ENCODE measurements at regions not wholly inside any gene's neighbourhood (a gene's known extent, or its start where the extent isn't known, plus 50 kb on each side); places are given as distances from the start of the nearest gene placed in this dataset.

GRCh38 chr5:89105836-89106235 lies 222.9 kb upstream of the MEF2C start:
- no peak overlapping the region for H3K4me3 ChIP-seq (ENCODE audit: control insufficient read depth, low read depth, low read length)
- TF ChIP-seq, protein P1, sequence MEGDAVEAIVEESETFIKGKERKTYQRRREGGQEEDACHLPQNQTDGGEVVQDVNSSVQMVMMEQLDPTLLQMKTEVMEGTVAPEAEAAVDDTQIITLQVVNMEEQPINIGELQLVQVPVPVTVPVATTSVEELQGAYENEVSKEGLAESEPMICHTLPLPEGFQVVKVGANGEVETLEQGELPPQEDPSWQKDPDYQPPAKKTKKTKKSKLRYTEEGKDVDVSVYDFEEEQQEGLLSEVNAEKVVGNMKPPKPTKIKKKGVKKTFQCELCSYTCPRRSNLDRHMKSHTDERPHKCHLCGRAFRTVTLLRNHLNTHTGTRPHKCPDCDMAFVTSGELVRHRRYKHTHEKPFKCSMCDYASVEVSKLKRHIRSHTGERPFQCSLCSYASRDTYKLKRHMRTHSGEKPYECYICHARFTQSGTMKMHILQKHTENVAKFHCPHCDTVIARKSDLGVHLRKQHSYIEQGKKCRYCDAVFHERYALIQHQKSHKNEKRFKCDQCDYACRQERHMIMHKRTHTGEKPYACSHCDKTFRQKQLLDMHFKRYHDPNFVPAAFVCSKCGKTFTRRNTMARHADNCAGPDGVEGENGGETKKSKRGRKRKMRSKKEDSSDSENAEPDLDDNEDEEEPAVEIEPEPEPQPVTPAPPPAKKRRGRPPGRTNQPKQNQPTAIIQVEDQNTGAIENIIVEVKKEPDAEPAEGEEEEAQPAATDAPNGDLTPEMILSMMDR (IDR thresholded peaks at IDR 0.05; ENCODE audit: control insufficient read depth, insufficient read depth, low read depth, low read length, missing control alignments) = no peak
- DNase-seq (ENCODE audit: low read depth) = no peak

DNA sequence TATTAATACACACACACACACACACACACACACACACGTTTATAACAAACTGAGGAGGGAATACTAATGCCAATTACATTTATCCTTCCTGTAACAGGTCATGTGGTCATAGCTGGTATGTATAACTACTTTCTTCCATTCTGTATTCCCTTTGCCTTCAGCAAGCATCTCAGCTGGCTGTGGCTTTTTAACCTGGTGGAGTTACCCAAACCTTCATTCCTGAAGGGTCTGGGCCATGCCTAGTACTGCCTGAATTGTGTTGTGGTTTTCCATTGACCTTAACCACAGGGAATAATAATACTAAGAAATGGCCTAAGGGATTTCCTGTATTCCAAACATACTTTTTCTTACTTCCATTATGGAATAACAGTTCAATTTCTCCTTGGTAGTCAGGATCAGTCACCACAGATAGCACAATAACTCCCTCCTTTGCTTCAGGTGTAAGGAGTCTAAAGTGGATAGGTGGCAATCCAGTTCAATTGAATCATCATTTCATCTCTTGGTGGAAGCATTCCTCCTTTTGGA lies 222.2 kb upstream of the MEF2C start:
- TF ChIP-seq, protein P1 (IDR thresholded peaks at IDR 0.05; ENCODE audit: control insufficient read depth, insufficient read depth, low read depth, low read length, missing control alignments) = no peak
- DNase-seq (ENCODE audit: low read depth) = no peak
- H3K4me3 ChIP-seq (ENCODE audit: control insufficient read depth, low read depth, low read length) = no peak overlapping the region

GRCh38 chr5:89098199-89098756 lies 215.3 kb upstream of the MEF2C start:
- TF ChIP-seq, protein P1 (IDR thresholded peaks at IDR 0.05; ENCODE audit: control insufficient read depth, insufficient read depth, low read depth, low read length, missing control alignments) = no peak
- no peak overlapping the region for H3K4me3 ChIP-seq (ENCODE audit: control insufficient read depth, low read depth, low read length)

DNA sequence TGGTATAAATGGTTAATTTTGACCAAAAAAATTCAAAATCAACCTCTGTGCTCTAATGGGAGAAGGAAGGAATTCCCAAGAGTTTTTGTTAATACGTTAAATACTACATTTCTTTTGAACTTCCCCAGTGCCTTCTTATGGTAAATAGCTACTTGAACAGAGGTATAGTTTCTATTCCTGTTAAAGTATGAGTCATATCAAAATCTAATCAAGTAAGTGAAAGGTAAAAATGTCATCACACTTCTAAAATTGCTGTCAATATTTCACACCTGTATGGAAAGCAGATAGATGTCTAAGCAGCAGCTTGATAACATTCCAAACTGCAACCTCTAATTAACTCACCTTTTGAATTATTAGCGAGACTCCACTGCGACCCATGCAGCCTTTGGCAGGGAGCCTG lies 214.1 kb upstream of the MEF2C start:
- no peak for DNase-seq (ENCODE audit: low read depth)
- H3K4me3 ChIP-seq (ENCODE audit: control insufficient read depth, low read depth, low read length) = no peak overlapping the region
- TF ChIP-seq, protein P1 (IDR thresholded peaks at IDR 0.05; ENCODE audit: control insufficient read depth, insufficient read depth, low read depth, low read length, missing control alignments) = no peak

More at GRCh38 chr5:89098199-89098756, 215.3 kb upstream of the MEF2C start:
- no peak for DNase-seq (ENCODE audit: low read depth)

- no peak for DNase-seq (ENCODE audit: low read depth)
- H3K4me3 ChIP-seq (ENCODE audit: control insufficient read depth, low read depth, low read length) = no peak overlapping the region
- TF ChIP-seq, protein P1 (IDR thresholded peaks at IDR 0.05; ENCODE audit: control insufficient read depth, insufficient read depth, low read depth, low read length, missing control alignments) = no peak
Measured at GRCh38 chr5:89095341-89095740, 212.4 kb upstream of the MEF2C start.

- H3K4me3 ChIP-seq (ENCODE audit: control insufficient read depth, low read depth, low read length) = no peak overlapping the region
- no peak for DNase-seq (ENCODE audit: low read depth)
- TF ChIP-seq, protein P1 (IDR thresholded peaks at IDR 0.05; ENCODE audit: control insufficient read depth, insufficient read depth, low read depth, low read length, missing control alignments) = no peak
Measured at GRCh38 chr5:89090037-89090436, 207.1 kb upstream of the MEF2C start.

All from AG09309 (cell line).